HG03045 (cell line): ENCODE measurements at regions not wholly inside any gene's neighbourhood (a gene's known extent, or its start where the extent isn't known, plus 50 kb on each side); places are given as distances from the start of the nearest gene placed in this dataset.

Experiments used
- ATAC-seq: cut with Tn5 transposase; IDR thresholded peaks from one replicate; pipeline ENCODE4 v1.9.1; 2021; ENCODE audit warnings: mild to moderate bottlenecking, moderate library complexity; ENCODE audit not compliant: unreplicated experiment

GRCh38 chr11:127061947-127062346 is 61.4 kb upstream of the KIRREL3 start:
- ATAC-seq: no peak

- no peak for ATAC-seq
These were observed 59.2 kb upstream of the KIRREL3 start for GRCh38 chr11:127059750-127060149.

- ATAC-seq: no peak
These were observed 58.7 kb upstream of the KIRREL3 start for GRCh38 chr11:127059286-127059685.

GRCh38 chr11:127058524-127058923 is 58.0 kb upstream of the KIRREL3 start:
- no peak for ATAC-seq

GRCh38 chr11:127057126-127057525 is 56.6 kb upstream of the KIRREL3 start:
- ATAC-seq: no peak

GRCh38 chr11:127056338-127056971 is 55.9 kb upstream of the KIRREL3 start:
- ATAC-seq: no peak

GRCh38 chr11:127055236-127055635 is 54.7 kb upstream of the KIRREL3 start:
- no peak for ATAC-seq

GRCh38 chr11:127054153-127054552 is 53.6 kb upstream of the KIRREL3 start:
- ATAC-seq: no peak

GRCh38 chr11:127052404-127052803 is 51.8 kb upstream of the KIRREL3 start:
- no peak for ATAC-seq
